Smooth muscle cell (in vitro differentiated cells): ENCODE measurements at regions not wholly inside any gene's neighbourhood (a gene's known extent, or its start where the extent isn't known, plus 50 kb on each side); places are given as distances from the start of the nearest gene placed in this dataset.

ENCODE experiments used
- DNase-seq: peaks from one replicate; lab custom pipeline; 2025; ENCODE audit not compliant: unreplicated experiment; lab: John Stamatoyannopoulos, UW
- H2AFZ ChIP-seq: fragments of 200-600 bp; sonication (generic); 2 replicates; pipeline ENCODE4 v1.6.0; 2016; ENCODE audit warnings: antibody characterized with exemption, low read depth, mild to moderate bottlenecking
- H3F3A ChIP-seq: fragments of 200-600 bp; sonication (generic); 2 replicates; pipeline ENCODE4 v1.6.0; 2017; ENCODE audit warnings: antibody characterized with exemption, low read depth
- H3K27ac ChIP-seq: fragments of 200-600 bp; sonication (generic); 2 replicates; pipeline ENCODE4 v1.5.1; 2016; ENCODE audit warnings: low read depth, mild to moderate bottlenecking
- H3K27me3 ChIP-seq: fragments of 200-600 bp; sonication (generic); 2 replicates; pipeline ENCODE4 v1.6.1; 2016; ENCODE audit warnings: low read depth, mild to moderate bottlenecking
- H3K36me3 ChIP-seq: fragments of 200-600 bp; sonication (generic); 2 replicates; pipeline ENCODE4 v1.5.1; 2016; ENCODE audit warnings: low read depth
- H3K4me1 ChIP-seq: fragments of 200-600 bp; sonication (generic); 2 replicates; pipeline ENCODE4 v1.5.1; 2016; ENCODE audit warnings: low read depth
- H3K4me2 ChIP-seq: fragments of 200-600 bp; sonication (generic); 2 replicates; pipeline ENCODE4 v1.6.0; 2016; ENCODE audit warnings: mild to moderate bottlenecking
- H3K4me3 ChIP-seq: fragments of 200-600 bp; sonication (generic); 2 replicates; pipeline ENCODE4 v1.5.1; 2016; ENCODE audit warnings: mild to moderate bottlenecking
- H3K79me2 ChIP-seq: fragments of 200-600 bp; sonication (generic); 2 replicates; pipeline ENCODE4 v1.6.0; 2016; ENCODE audit warnings: low read depth, mild to moderate bottlenecking
- H3K9ac ChIP-seq: fragments of 200-600 bp; sonication (generic); 2 replicates; pipeline ENCODE4 v1.6.0; 2016; ENCODE audit warnings: low read depth
- H3K9me3 ChIP-seq: fragments of 200-600 bp; sonication (generic); replicated peaks from 2 replicates; pipeline ENCODE4 v1.5.1; 2016; ENCODE audit warnings: low read depth
- H4K20me1 ChIP-seq: fragments of 200-600 bp; sonication (generic); 2 replicates; pipeline ENCODE4 v1.6.0; 2016; ENCODE audit warnings: low read depth
- CTCF ChIP-seq: fragments of 200-600 bp; sonication (generic); IDR thresholded peaks from 2 replicates; pipeline ENCODE4 v1.5.1; 2017; ENCODE audit warnings: borderline replicate concordance, mild to moderate bottlenecking, antibody characterized with exemption; ENCODE audit not compliant: insufficient read depth, poor library complexity, severe bottlenecking
- WGBS: methylation state at CpG from one replicate; pipeline ENCODE4 v1.1.7; 2016; ENCODE audit warnings: low lambda C conversion rate; 5-methylcytosine and 5-hydroxymethylcytosine counted together

GRCh38 chr1:193335806-193336428, 149.5 kb upstream of the B3GALT2 start:
- WGBS: 55% methylated on average over 1 of the region's 1 CpG
- Histone ChIP-seq H3K9ac (no peak overlapping the region), H3F3A (no peaks in the 10 kb centered on the region), H2AFZ (no peak overlapping the region), H3K9me3 (no peaks in the 10 kb centered on the region), H4K20me1 (no peaks in the 10 kb centered on the region), H3K27ac (no peak overlapping the region), H3K4me3 (no peak overlapping the region), H3K79me2 (no peaks in the 10 kb centered on the region), H3K4me2 (no peak overlapping the region), H3K36me3 (no peaks in the 10 kb centered on the region), H3K4me1 (peaks cover 6% of the 10 kb centered on the region), H3K27me3 (no peaks in the 10 kb centered on the region)
- no peak for DNase-seq
- TF ChIP-seq CTCF: no peak

GRCh38 chr1:193333166-193333565, 146.8 kb upstream of the B3GALT2 start:
- Histone ChIP-seq H3K4me3 (no peak overlapping the region), H4K20me1 (no peaks in the 10 kb centered on the region), H3K27ac (no peak overlapping the region), H3K27me3 (no peaks in the 10 kb centered on the region), H3K9me3 (peaks cover 3% of the 10 kb centered on the region), H3K4me1 (peaks cover 6% of the 10 kb centered on the region), H3K79me2 (no peaks in the 10 kb centered on the region), H3K9ac (no peak overlapping the region), H3K4me2 (no peak overlapping the region), H2AFZ (no peak overlapping the region), H3F3A (no peaks in the 10 kb centered on the region), H3K36me3 (peaks cover 4% of the 10 kb centered on the region)
- DNase-seq: no peak
- 92% methylated on average over 3 of the region's 3 CpGs for WGBS
- no peak for TF ChIP-seq CTCF

- WGBS: 94% methylated on average over 1 of the region's 1 CpG
- Histone ChIP-seq H3K4me2 (no peak overlapping the region), H2AFZ (no peak overlapping the region), H3K79me2 (no peaks in the 10 kb centered on the region), H3K36me3 (peaks cover 4% of the 10 kb centered on the region), H3K9me3 (peaks cover 7% of the 10 kb centered on the region), H3K27me3 (no peaks in the 10 kb centered on the region), H3K4me1 (no peaks in the 10 kb centered on the region), H3K27ac (no peak overlapping the region), H3K4me3 (no peak overlapping the region), H4K20me1 (no peaks in the 10 kb centered on the region), H3K9ac (no peak overlapping the region), H3F3A (no peaks in the 10 kb centered on the region)
- DNase-seq: no peak
- TF ChIP-seq CTCF: no peak
Measured at GRCh38 chr1:193326296-193326695, 139.9 kb upstream of the B3GALT2 start.

- 89% methylated on average over 4 of the region's 4 CpGs for whole genome bisulfite sequencing
Measured at GRCh38 chr1:193325771-193326170, 139.4 kb upstream of the B3GALT2 start.

More at GRCh38 chr1:193325771-193326170, 139.4 kb upstream of the B3GALT2 start:
- no peak for DNase-seq
- Histone ChIP-seq H3K4me3 (no peak overlapping the region), H2AFZ (no peak overlapping the region), H3K79me2 (no peaks in the 10 kb centered on the region), H3K27me3 (no peaks in the 10 kb centered on the region), H3K27ac (no peak overlapping the region), H3K4me2 (no peak overlapping the region), H3K36me3 (peaks cover 4% of the 10 kb centered on the region), H4K20me1 (no peaks in the 10 kb centered on the region), H3K9me3 (peaks cover 7% of the 10 kb centered on the region), H3F3A (no peaks in the 10 kb centered on the region), H3K9ac (no peak overlapping the region), H3K4me1 (no peaks in the 10 kb centered on the region)
- TF ChIP-seq CTCF: no peak
